ENCODE measurements at regions not wholly inside any gene's neighbourhood (a gene's known extent, or its start where the extent isn't known, plus 50 kb on each side); places are given as distances from the start of the nearest gene placed in this dataset.
A peak's percentile ranks its signal among the peaks of the same experiment; 100 is the strongest.

GRCh38 chr5:30608501-30608900 lies 585.0 kb upstream of the CDH6 start:
- no peak for TF ChIP-seq CTCF (IDR thresholded peaks at IDR 0.05; ENCODE audit: insufficient read depth, low read length, severe bottlenecking)
- Histone ChIP-seq H3K4me3 (ENCODE audit: low read depth, low read length) (no peak overlapping the region), H3K27me3 (ENCODE audit: control insufficient read depth, insufficient read depth, low read length) (no peaks in the 10 kb centered on the region), H3K36me3 (ENCODE audit: control insufficient read depth, insufficient read depth, low read length) (no peaks in the 10 kb centered on the region)
- no peak for FAIRE-seq
- no peak for DNase-seq (ENCODE audit: low read depth)

GRCh38 chr5:30607301-30607894 lies 586.1 kb upstream of the CDH6 start:
- Histone ChIP-seq H3K4me3 (ENCODE audit: low read depth, low read length) (no peak overlapping the region), H3K36me3 (ENCODE audit: control insufficient read depth, insufficient read depth, low read length) (no peaks in the 10 kb centered on the region), H3K27me3 (ENCODE audit: control insufficient read depth, insufficient read depth, low read length) (no peaks in the 10 kb centered on the region)
- FAIRE-seq (no peak), DNase-seq (ENCODE audit: low read depth) (peak; percentile 58)
- no peak for TF ChIP-seq CTCF (IDR thresholded peaks at IDR 0.05; ENCODE audit: insufficient read depth, low read length, severe bottlenecking)

- H3K27me3 ChIP-seq (ENCODE audit: control insufficient read depth, insufficient read depth, low read length): no peaks in the 10 kb centered on the region
- no peak for FAIRE-seq
- DNase-seq (ENCODE audit: low read depth): no peak
- H3K36me3 ChIP-seq (ENCODE audit: control insufficient read depth, insufficient read depth, low read length): no peaks in the 10 kb centered on the region
- TF ChIP-seq CTCF (IDR thresholded peaks at IDR 0.05; ENCODE audit: insufficient read depth, low read length, severe bottlenecking): no peak
- H3K4me3 ChIP-seq (ENCODE audit: low read depth, low read length): no peak overlapping the region
Observed at GRCh38 chr5:30605693-30606268, 587.7 kb upstream of the CDH6 start.

GRCh38 chr5:30604648-30605262 lies 588.7 kb upstream of the CDH6 start:
- TF ChIP-seq CTCF (IDR thresholded peaks at IDR 0.05; ENCODE audit: insufficient read depth, low read length, severe bottlenecking): no peak
- no peaks in the 10 kb centered on the region for H3K27me3 ChIP-seq (ENCODE audit: control insufficient read depth, insufficient read depth, low read length)
- DNase-seq (ENCODE audit: low read depth) (no peak), FAIRE-seq (no peak)
- no peak overlapping the region for H3K4me3 ChIP-seq (ENCODE audit: low read depth, low read length)
- H3K36me3 ChIP-seq (ENCODE audit: control insufficient read depth, insufficient read depth, low read length): no peaks in the 10 kb centered on the region

- FAIRE-seq (no peak), DNase-seq (ENCODE audit: low read depth) (no peak)
- H3K4me3 ChIP-seq (ENCODE audit: low read depth, low read length): no peak overlapping the region
- H3K36me3 ChIP-seq (ENCODE audit: control insufficient read depth, insufficient read depth, low read length): no peaks in the 10 kb centered on the region
- no peak for TF ChIP-seq CTCF (IDR thresholded peaks at IDR 0.05; ENCODE audit: insufficient read depth, low read length, severe bottlenecking)
- no peaks in the 10 kb centered on the region for H3K27me3 ChIP-seq (ENCODE audit: control insufficient read depth, insufficient read depth, low read length)
Observed at GRCh38 chr5:30600892-30601291, 592.6 kb upstream of the CDH6 start.
